WI38 (cell line): ENCODE measurements at regions not wholly inside any gene's neighbourhood (a gene's known extent, or its start where the extent isn't known, plus 50 kb on each side); places are given as distances from the start of the nearest gene placed in this dataset.
"Not testable (repeated sequence)": the region's sequence is repeated elsewhere in the genome, so short reads cannot be mapped to it uniquely, and the experiment has no call there.

Source experiments
- H3K4me3 ChIP-seq: 2 replicates; pipeline ENCODE4 v1.5.1; 2011; ENCODE audit warnings: low read depth, mild to moderate bottlenecking, control low read depth, low read length
- CTCF ChIP-seq: IDR thresholded peaks from 2 replicates; pipeline ENCODE4 v1.5.1; 2012; ENCODE audit warnings: low read depth, mild to moderate bottlenecking, control low read depth, low read length

DNA sequence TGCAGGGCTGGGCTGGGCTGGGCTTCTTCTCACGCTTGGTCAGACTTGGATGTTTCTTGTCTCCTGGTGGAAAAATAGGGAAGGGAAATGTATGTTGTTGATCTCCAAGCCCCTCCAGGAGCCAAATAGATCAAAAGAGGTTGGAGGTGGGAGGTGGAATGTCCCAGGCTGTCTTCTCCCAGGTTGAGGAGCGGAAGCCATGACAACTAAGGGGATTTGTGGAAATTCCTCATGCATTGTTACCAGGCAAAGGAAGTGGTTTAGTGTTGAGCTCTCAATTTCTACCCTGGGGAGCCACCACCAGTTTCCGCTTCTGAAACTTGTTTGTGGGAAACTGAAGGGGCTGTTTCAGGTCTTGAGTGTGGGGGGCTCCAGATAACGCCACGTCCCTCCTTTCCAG is 79.0 kb downstream of the SPRY4 start:
- no peak for TF ChIP-seq CTCF
- no peak overlapping the region for H3K4me3 ChIP-seq

- no peak overlapping the region for H3K4me3 ChIP-seq
- no peak for TF ChIP-seq CTCF
Observed at GRCh38 chr5:142244440-142244839, 80.4 kb downstream of the SPRY4 start.

GRCh38 chr5:142242272-142242671 is 82.5 kb downstream of the SPRY4 start:
- H3K4me3 ChIP-seq: no peak overlapping the region
- TF ChIP-seq CTCF: no peak

DNA sequence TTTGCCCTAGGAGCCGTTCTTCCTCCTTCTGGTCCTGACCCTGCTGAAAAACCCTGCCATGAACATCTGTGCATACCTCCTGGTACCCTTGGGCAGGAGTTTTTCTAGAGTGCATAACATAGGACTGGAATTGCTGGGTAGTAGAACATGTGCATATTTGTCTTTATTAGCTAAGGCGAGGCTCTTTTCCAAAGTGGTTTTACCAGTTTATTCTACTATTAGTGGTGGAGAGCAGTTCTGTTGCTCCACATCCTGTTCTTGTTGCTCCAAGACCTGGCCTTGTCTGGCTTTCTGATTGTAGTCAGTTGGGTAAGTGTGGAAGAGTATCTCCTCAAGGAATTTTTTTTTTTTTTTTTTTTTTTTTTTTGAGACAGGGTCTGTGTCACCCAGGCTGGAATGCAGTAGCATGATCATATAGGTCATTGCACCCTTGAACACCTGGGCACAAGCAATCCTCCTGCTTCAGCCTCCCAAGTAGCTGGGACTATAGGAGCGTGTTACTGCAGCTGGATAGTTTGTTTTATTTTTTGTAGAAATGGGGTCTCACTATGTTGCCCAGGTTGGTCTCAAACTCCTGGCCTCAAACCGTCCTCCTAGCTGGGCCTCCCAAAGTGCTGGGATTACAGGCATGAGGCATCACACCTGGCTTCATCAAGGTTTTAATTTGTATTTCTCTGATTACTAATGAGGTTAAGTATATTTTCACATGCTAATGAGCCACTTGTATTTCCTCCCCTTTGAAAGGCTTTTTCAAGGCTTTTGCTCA is 85.2 kb downstream of the SPRY4 start:
- H3K4me3 ChIP-seq: no peak overlapping the region
- no peak for TF ChIP-seq CTCF

DNA sequence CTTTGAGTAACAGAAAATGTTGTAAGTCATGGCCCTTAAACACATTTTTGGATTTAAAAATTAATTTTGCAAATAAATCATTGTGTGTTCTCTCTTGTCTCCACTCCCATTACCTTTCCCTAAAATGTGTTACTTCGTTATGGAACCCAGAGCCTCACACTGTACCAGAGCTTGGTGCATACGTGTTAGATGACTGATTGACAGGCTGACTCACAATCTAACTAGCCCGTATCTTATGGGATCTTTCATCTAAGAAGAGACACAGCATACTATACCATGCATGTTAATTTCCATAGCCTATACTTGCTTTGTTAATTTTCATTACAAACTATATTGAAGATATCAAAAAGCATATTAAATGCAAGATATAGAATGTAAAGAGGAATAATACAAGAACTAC is 87.1 kb downstream of the SPRY4 start:
- TF ChIP-seq CTCF: no peak
- H3K4me3 ChIP-seq: no peak overlapping the region

DNA sequence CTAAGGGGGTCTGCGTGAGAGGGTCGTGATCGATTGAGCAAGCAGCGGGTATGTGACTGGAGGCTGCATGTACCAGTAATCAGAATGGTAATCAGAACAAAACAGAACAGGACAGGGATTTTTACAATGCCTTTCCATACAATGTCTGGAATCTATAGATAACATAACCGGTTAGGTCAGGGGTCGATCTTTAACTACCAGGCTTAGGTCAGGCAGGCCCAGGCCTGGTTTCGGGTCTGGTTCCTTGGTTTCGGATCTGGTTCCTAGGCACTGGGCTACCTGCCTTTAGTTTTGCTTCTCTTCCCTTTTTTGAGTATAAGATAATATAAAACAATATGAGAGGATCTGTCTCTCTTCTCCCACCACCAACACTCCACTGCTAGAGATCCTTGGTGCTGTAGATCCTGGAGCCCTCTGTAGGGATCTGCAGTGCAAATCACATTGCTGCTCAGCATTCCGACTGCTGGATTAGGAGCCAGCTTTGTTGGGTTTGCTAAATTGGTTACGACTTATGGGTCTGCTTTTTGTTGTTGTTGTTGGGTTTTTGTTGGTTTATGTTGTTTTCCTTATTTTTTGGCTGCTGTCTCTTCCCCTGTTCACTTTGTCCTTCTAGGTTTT is 88.0 kb downstream of the SPRY4 start:
- not testable (repeated sequence) for H3K4me3 ChIP-seq

- no peak overlapping the region for H3K4me3 ChIP-seq
- TF ChIP-seq CTCF: no peak
Observed at GRCh38 chr5:142235870-142236672, 88.8 kb downstream of the SPRY4 start.
